K562 (cell line): ENCODE measurements at regions not wholly inside any gene's neighbourhood (a gene's known extent, or its start where the extent isn't known, plus 50 kb on each side); places are given as distances from the start of the nearest gene placed in this dataset.

Experiments
- ATAC-seq: fragments of 200-7000 bp; cut with Tn5 transposase; 3 replicates; pipeline ENCODE4 v1.9.1; 2020; ENCODE audit warnings: moderate library complexity
- BruUV-seq: library from RNA; stranded (reverse); fragments of 400-500 nt; replicated peaks from 2 replicates; lab custom pipeline; 2021; lab: Mats Ljungman, UMichigan
- CTCF ChIA-PET: fragments of 300-600 bp; formaldehyde crosslinking; extraction: SDS; loops from one replicate; lab custom pipeline; 2021; ENCODE audit warnings: low intra/inter-chr PET ratio; lab: Yijun Ruan, JAX
- POLR2A ChIA-PET: fragments of 300-600, 350-650 bp; sonication (Branson Sonifier 250); formaldehyde crosslinking; extraction: SDS; loops from one replicate; lab custom pipeline; 2021; ENCODE audit warnings: antibody characterized with exemption, inconsistent platforms; lab: Yijun Ruan, JAX
- DNase-seq, 4 experiments: peaks; one replicate each; pipeline versions ENCODE4 v3.0.0 to v3.0.0-alpha.2; 2011 to 2018; ENCODE audit warnings: low spot score in 3 of 4, mixed read lengths in 3 of 4; ENCODE audit errors: extremely low read depth in 1 of 4
- FAIRE-seq: peaks from 2 replicates; lab custom pipeline; 2011; peaks lifted over from hg19 to GRCh38; lab: Jason Lieb, UNC
- H2AFZ ChIP-seq: 2 replicates; pipeline ENCODE4 v1.6.0; 2011; ENCODE audit warnings: low read depth, low read length, control low read depth, inconsistent platforms
- H3K27ac ChIP-seq: fragments of 200-600 bp; 3 replicates; pipeline ENCODE4 v1.8.0; 2011; ENCODE audit warnings: low read depth, mild to moderate bottlenecking, control low read depth, inconsistent platforms, low read length, moderate library complexity, mixed read lengths; ENCODE audit errors: extremely low read depth
- H3K27me3 ChIP-seq, 2 experiments: fragments of 300-600 bp in 1 of 2; 2 replicates in 1 of 2; 3 replicates in 1 of 2; pipeline versions ENCODE4 v1.6.0 to v1.8.0; 2011; ENCODE audit warnings: inconsistent platforms in 2 of 2, low read length in 2 of 2, mild to moderate bottlenecking in 1 of 2, mixed read lengths in 1 of 2, moderate library complexity in 1 of 2; ENCODE audit not compliant: control insufficient read depth in 2 of 2, insufficient read depth in 2 of 2
- H3K36me3 ChIP-seq: fragments of 300-600 bp; 3 replicates; pipeline ENCODE4 v1.8.0; 2011; ENCODE audit warnings: mild to moderate bottlenecking, low read length, inconsistent platforms; ENCODE audit not compliant: control insufficient read depth, insufficient read depth
- H3K4me1 ChIP-seq, 2 experiments: fragments of 200-600 bp in 1 of 2; replicated peaks in 1 of 2; 2 replicates in 1 of 2; 3 replicates in 1 of 2; pipeline versions ENCODE4 v1.5.1 to v1.8.0; 2011; ENCODE audit warnings: inconsistent platforms in 2 of 2, low read length in 2 of 2, mild to moderate bottlenecking in 1 of 2, mixed read lengths in 1 of 2, moderate library complexity in 1 of 2; ENCODE audit not compliant: control insufficient read depth in 2 of 2, insufficient read depth in 2 of 2
- H3K4me2 ChIP-seq: 2 replicates; pipeline ENCODE4 v1.6.1; 2011; ENCODE audit warnings: low read length, control low read depth, inconsistent platforms, mixed read lengths; ENCODE audit not compliant: insufficient read depth
- H3K4me3 ChIP-seq: fragments of 200-600 bp; sonication (generic), shearing (Covaris generic); 2 replicates; pipeline ENCODE4 v1.5.1; 2016; ENCODE audit warnings: control low read depth, inconsistent platforms
- H3K79me2 ChIP-seq: fragments of 200-600 bp; 3 replicates; pipeline ENCODE4 v1.8.0; 2011; ENCODE audit warnings: low read length, inconsistent platforms; ENCODE audit not compliant: control insufficient read depth, insufficient read depth
- H3K9ac ChIP-seq, 2 experiments: 2 replicates each; pipeline versions ENCODE4 v1.6.0 to v1.6.1; 2011; ENCODE audit warnings: low read depth in 2 of 2, low read length in 2 of 2, control low read depth in 1 of 2, inconsistent platforms in 1 of 2, mild to moderate bottlenecking in 1 of 2, mixed read lengths in 1 of 2; ENCODE audit not compliant: insufficient read depth in 1 of 2
- H3K9me1 ChIP-seq: one replicate; pipeline ENCODE4 v1.6.0; 2011; ENCODE audit warnings: inconsistent platforms, mild to moderate bottlenecking, low read length, moderate library complexity; ENCODE audit not compliant: control insufficient read depth, insufficient read depth
- H3K9me3 ChIP-seq: replicated peaks from 2 replicates; pipeline ENCODE4 v1.5.1; 2011; ENCODE audit warnings: low read depth, low read length, inconsistent platforms; ENCODE audit not compliant: control insufficient read depth, insufficient read depth
- H4K20me1 ChIP-seq: replicated peaks from 2 replicates; pipeline ENCODE4 v1.6.1; 2011; ENCODE audit warnings: low read length, inconsistent platforms, mixed read lengths; ENCODE audit not compliant: control insufficient read depth, insufficient read depth
- DMBX1 ChIP-seq: fragments of 250-450 bp; sonication (Bioruptor Pico); IDR thresholded peaks from 2 replicates; pipeline ENCODE4 v1.8.0; 2022; ENCODE audit warnings: inconsistent platforms, mild to moderate bottlenecking, moderate library complexity, borderline replicate concordance
- EZH2 ChIP-seq: IDR thresholded peaks from 2 replicates; pipeline ENCODE4 v1.6.1; 2012; ENCODE audit warnings: low read depth, mild to moderate bottlenecking, inconsistent platforms, low read length, borderline replicate concordance
- JUND ChIP-seq, 2 experiments: IDR thresholded peaks; 2 replicates in 1 of 2; 3 replicates in 1 of 2; pipeline ENCODE4 v1.6.1; 2011; ENCODE audit warnings: borderline replicate concordance in 2 of 2, low read depth in 2 of 2, low read length in 2 of 2, improper control_type of control experiment in 1 of 2, missing biosample characterization in 1 of 2, missing genetic modification characterization in 1 of 2, missing genetic modification reagents in 1 of 2
- KAT7 ChIP-seq: sonication (generic); formaldehyde crosslinking; IDR thresholded peaks from 2 replicates; pipeline ENCODE4 v1.8.0; 2022; ENCODE audit warnings: missing genetic modification reagents, mild to moderate bottlenecking, borderline replicate concordance
- KLF13 ChIP-seq: fragments of 450-650 bp; IDR thresholded peaks from 2 replicates; pipeline ENCODE4 v1.6.1; 2016; ENCODE audit warnings: missing genetic modification characterization, low read depth, mild to moderate bottlenecking, missing compliant biosample characterization, moderate library complexity, borderline replicate concordance
- PCBP2 ChIP-seq: fragments of 200-400 bp; formaldehyde crosslinking; IDR thresholded peaks from 2 replicates; pipeline ENCODE4 v1.6.1; 2018; ENCODE audit warnings: low read length, low read depth, mild to moderate bottlenecking, moderate library complexity; ENCODE audit not compliant: poor library complexity, severe bottlenecking
- PHF8 ChIP-seq: fragments of 200-600 bp; sonication (generic); IDR thresholded peaks from 2 replicates; pipeline ENCODE4 v1.6.1; 2012; ENCODE audit warnings: mixed run types, mild to moderate bottlenecking, inconsistent platforms, low read length, moderate library complexity, borderline replicate concordance
- RAD51 ChIP-seq: fragments of 450-650 bp; IDR thresholded peaks from 2 replicates; pipeline ENCODE4 v1.7.1; 2016; ENCODE audit warnings: low read depth, mild to moderate bottlenecking, borderline replicate concordance
- SAFB ChIP-seq: fragments of 200-400 bp; formaldehyde crosslinking; IDR thresholded peaks from 2 replicates; pipeline ENCODE4 v1.6.1; 2017; ENCODE audit warnings: low read depth, low read length, borderline replicate concordance
- SMARCC2 ChIP-seq: fragments of 450-650 bp; IDR thresholded peaks from 2 replicates; pipeline ENCODE4 v1.6.1; 2017; ENCODE audit warnings: antibody characterized with exemption, moderate library complexity, mild to moderate bottlenecking, low read depth
- WGBS: fragments of 100-300 bp; shearing (Covaris generic); methylation state at CpG from one replicate; pipeline ENCODE4 v1.1.6; 2016; ENCODE audit warnings: low coverage, mixed read lengths; ENCODE audit not compliant: insufficient coverage; ENCODE audit errors: missing lambda C conversion rate; 5-methylcytosine and 5-hydroxymethylcytosine counted together
- in situ Hi-C: fragments of 300-500 bp; cut with MboI; formaldehyde crosslinking; loops from 4 replicates; pipeline ENCODE4 v1.15.0; 2018; ENCODE audit warnings: inconsistent platforms, mixed read lengths
- intact Hi-C: fragments of 100-400 bp; cut with micrococcal nuclease; formaldehyde crosslinking; loops from 2 replicates; pipeline ENCODE4 v1.14.2; 2022
- TF ChIP-seq, protein P1 (sequence below), 2 experiments: IDR thresholded peaks in 1 of 2; conservative IDR thresholded peaks in 1 of 2; 2 replicates each; pipeline ENCODE4 v1.6.1; 2016; ENCODE audit warnings: low read depth in 2 of 2, mild to moderate bottlenecking in 1 of 2, missing compliant biosample characterization in 1 of 2, missing genetic modification characterization in 1 of 2, moderate library complexity in 1 of 2
- TF ChIP-seq, protein P2 (sequence below): sonication (generic); formaldehyde crosslinking; IDR thresholded peaks from 2 replicates; pipeline ENCODE4 v1.9.0; 2022; ENCODE audit warnings: mild to moderate bottlenecking, missing genetic modification reagents
- TF ChIP-seq, protein P3 (sequence below): fragments of 250-450 bp; sonication (Bioruptor Pico); IDR thresholded peaks from 2 replicates; pipeline ENCODE4 v1.8.0; 2021; ENCODE audit warnings: moderate library complexity, mild to moderate bottlenecking, inconsistent platforms

DNA sequence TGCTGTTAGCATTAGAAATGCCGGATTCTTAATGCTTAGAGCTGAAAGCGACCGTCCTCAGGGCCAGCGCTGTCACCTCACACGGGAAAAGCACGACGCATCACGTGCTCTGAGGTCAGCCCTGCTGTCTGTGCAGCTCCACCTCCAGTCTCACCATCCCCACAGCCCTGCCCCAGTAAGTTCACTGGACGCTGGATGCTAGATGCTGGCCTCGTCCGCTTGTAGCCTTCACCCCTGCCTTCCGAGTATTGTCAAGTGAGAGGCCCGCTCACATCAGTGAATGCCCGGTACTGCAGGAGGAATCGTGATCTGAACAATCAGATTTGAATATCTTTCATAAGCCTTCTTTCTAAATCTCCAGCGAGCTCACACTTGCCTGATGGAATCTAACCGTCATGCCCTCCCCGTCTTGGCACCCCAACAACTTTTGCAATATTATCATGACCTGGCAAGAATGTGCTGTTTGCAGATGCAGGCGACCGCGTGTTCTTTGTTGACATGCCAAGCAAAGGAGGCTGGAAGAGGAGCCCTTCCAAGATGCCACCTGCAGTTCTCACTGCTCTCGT lies 64.9 kb downstream of the DLL1 start:
- H3K4me3 ChIP-seq, result no peak overlapping the region
- DNase-seq, result no peak
- no TSS peak for BruUV-seq
- no peaks in the 10 kb centered on the region for H3K9me3 ChIP-seq
- H3K36me3 ChIP-seq, result no peaks in the 10 kb centered on the region
- H3K4me2 ChIP-seq, result no peak overlapping the region
- FAIRE-seq, result no peak
- WGBS, result under 1% methylated on average over 22 of the region's 22 CpGs
- no peaks in the 10 kb centered on the region for H3K9me1 ChIP-seq
- in situ Hi-C loops, result no loop called here
- H3K79me2 ChIP-seq, result no peaks in the 10 kb centered on the region
- H3K9ac ChIP-seq, result no peak overlapping the region
- ChIA-PET POLR2A (no interaction called here), CTCF (no interaction called here)
- no peak overlapping the region for H2AFZ ChIP-seq
- peaks cover 80 to 94% of the 10 kb centered on the region in 2 experiments for H3K27me3 ChIP-seq
- intact Hi-C loops, result loop anchor here (10.0 kb wide), 1 partner anchor 289 kb away; no protein-coding TSS in a partner anchor
- H4K20me1 ChIP-seq, result peaks cover 16% of the 10 kb centered on the region
- no peak overlapping the region for H3K27ac ChIP-seq
- ATAC-seq, result peak; percentile 23; the same call in 2 of the 3 replicates
- H3K4me1 ChIP-seq, result peaks cover 0 to 11% of the 10 kb centered on the region in 2 experiments; a peak in 1 of 5 replicates
- TF ChIP-seq SAFB (no peak), KLF13 (tag) (no peak), EZH2 (0 out of 2 replicates have a peak, but pooled peaks have one; percentile 19), PHF8 (no peak), RAD51 (0 out of 2 replicates have a peak, but pooled peaks have one; percentile 39), PCBP2 (no peak), SMARCC2 (no peak), JUND (IDR thresholded peaks at IDR 0.05; ENCODE audit: borderline replicate concordance, low read depth, low read length) (no peak), JUND (tag; IDR thresholded peaks at IDR 0.05; ENCODE audit: borderline replicate concordance, low read depth, low read length) (no peak), DMBX1 (CRISPR knock-in tag) (no peak), KAT7 (CRISPR knock-in tag) (no peak)
- TF ChIP-seq, protein P1, sequence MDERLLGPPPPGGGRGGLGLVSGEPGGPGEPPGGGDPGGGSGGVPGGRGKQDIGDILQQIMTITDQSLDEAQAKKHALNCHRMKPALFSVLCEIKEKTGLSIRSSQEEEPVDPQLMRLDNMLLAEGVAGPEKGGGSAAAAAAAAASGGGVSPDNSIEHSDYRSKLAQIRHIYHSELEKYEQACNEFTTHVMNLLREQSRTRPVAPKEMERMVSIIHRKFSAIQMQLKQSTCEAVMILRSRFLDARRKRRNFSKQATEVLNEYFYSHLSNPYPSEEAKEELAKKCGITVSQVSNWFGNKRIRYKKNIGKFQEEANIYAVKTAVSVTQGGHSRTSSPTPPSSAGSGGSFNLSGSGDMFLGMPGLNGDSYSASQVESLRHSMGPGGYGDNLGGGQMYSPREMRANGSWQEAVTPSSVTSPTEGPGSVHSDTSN (CRISPR knock-in tag; IDR thresholded peaks at IDR 0.05; ENCODE audit: low read depth), result no peak
- TF ChIP-seq, protein P1 (tag; conservative IDR thresholded peaks at IDR 0.05; ENCODE audit: low read depth), result no peak
- TF ChIP-seq, protein P2, sequence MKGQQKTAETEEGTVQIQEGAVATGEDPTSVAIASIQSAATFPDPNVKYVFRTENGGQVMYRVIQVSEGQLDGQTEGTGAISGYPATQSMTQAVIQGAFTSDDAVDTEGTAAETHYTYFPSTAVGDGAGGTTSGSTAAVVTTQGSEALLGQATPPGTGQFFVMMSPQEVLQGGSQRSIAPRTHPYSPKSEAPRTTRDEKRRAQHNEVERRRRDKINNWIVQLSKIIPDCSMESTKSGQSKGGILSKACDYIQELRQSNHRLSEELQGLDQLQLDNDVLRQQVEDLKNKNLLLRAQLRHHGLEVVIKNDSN (CRISPR knock-in tag), result peak; percentile 80
- TF ChIP-seq, protein P3, sequence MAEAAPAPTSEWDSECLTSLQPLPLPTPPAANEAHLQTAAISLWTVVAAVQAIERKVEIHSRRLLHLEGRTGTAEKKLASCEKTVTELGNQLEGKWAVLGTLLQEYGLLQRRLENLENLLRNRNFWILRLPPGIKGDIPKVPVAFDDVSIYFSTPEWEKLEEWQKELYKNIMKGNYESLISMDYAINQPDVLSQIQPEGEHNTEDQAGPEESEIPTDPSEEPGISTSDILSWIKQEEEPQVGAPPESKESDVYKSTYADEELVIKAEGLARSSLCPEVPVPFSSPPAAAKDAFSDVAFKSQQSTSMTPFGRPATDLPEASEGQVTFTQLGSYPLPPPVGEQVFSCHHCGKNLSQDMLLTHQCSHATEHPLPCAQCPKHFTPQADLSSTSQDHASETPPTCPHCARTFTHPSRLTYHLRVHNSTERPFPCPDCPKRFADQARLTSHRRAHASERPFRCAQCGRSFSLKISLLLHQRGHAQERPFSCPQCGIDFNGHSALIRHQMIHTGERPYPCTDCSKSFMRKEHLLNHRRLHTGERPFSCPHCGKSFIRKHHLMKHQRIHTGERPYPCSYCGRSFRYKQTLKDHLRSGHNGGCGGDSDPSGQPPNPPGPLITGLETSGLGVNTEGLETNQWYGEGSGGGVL, result no peak
